IMR-90 (cell line): ENCODE measurements at regions not wholly inside any gene's neighbourhood (a gene's known extent, or its start where the extent isn't known, plus 50 kb on each side); places are given as distances from the start of the nearest gene placed in this dataset.

ENCODE experiments used
- ATAC-seq: fragments of 200-7000 bp; cut with Tn5 transposase; 2 replicates; pipeline ENCODE4 v1.9.1; 2020; ENCODE audit warnings: low read depth, mild to moderate bottlenecking, moderate library complexity
- BruUV-seq: library from RNA; stranded (reverse); fragments of 400-500 nt; replicated peaks from 2 replicates; lab custom pipeline; 2021; lab: Mats Ljungman, UMichigan
- CTCF ChIA-PET: fragments of 300-600 bp; formaldehyde crosslinking; extraction: SDS; loops from one replicate; lab custom pipeline; 2021; ENCODE audit warnings: antibody characterized with exemption; lab: Yijun Ruan, JAX
- POLR2A ChIA-PET: fragments of 300-600 bp; sonication (Branson Sonifier 250); formaldehyde crosslinking; loops from one replicate; lab custom pipeline; 2022; ENCODE audit warnings: antibody characterized with exemption; ENCODE audit not compliant: unreplicated experiment; lab: Charles Lee
- DNase-seq: peaks from one replicate; pipeline ENCODE4 v3.0.0; 2013
- H2AFZ ChIP-seq: replicated peaks from 2 replicates; pipeline ENCODE3; 2013; ENCODE audit warnings: low read length, mild to moderate bottlenecking; ENCODE audit not compliant: poor library complexity
- H2AK5ac ChIP-seq: 2 replicates; pipeline ENCODE4 v1.6.1; 2013; ENCODE audit warnings: low read depth, low read length, inconsistent platforms
- H2AK9ac ChIP-seq: replicated peaks from 2 replicates; pipeline ENCODE3; 2013; ENCODE audit warnings: mild to moderate bottlenecking, low read depth, low read length, moderate library complexity; ENCODE audit not compliant: poor library complexity
- H2BK120ac ChIP-seq: 2 replicates; pipeline ENCODE4 v1.6.1; 2013; ENCODE audit warnings: low read depth, low read length, inconsistent platforms
- H2BK15ac ChIP-seq: 3 replicates; pipeline ENCODE4 v1.6.1; 2013; ENCODE audit warnings: low read depth, low read length, inconsistent platforms
- H2BK20ac ChIP-seq: 2 replicates; pipeline ENCODE4 v1.6.1; 2013; ENCODE audit warnings: low read depth, mild to moderate bottlenecking, inconsistent platforms, low read length, moderate library complexity
- H2BK5ac ChIP-seq: 2 replicates; pipeline ENCODE4 v1.6.1; 2013; ENCODE audit warnings: mild to moderate bottlenecking, low read depth, low read length, inconsistent platforms; ENCODE audit not compliant: poor library complexity, severe bottlenecking
- H3K14ac ChIP-seq: replicated peaks from 2 replicates; pipeline ENCODE4 v1.6.1; 2013; ENCODE audit warnings: low read depth, low read length, inconsistent platforms
- H3K18ac ChIP-seq: 2 replicates; pipeline ENCODE4 v1.6.1; 2013; ENCODE audit warnings: low read depth, low read length, control low read depth
- H3K23ac ChIP-seq: 2 replicates; pipeline ENCODE4 v1.6.1; 2013; ENCODE audit warnings: low read depth, low read length, inconsistent platforms
- H3K27ac ChIP-seq: 2 replicates; pipeline ENCODE4 v1.5.1; 2013; ENCODE audit warnings: mild to moderate bottlenecking, control low read depth, low read length; ENCODE audit not compliant: insufficient read depth
- H3K27me3 ChIP-seq: 2 replicates; pipeline ENCODE4 v1.6.1; 2013; ENCODE audit warnings: low read length; ENCODE audit not compliant: control insufficient read depth, insufficient read depth
- H3K36me3 ChIP-seq: 2 replicates; pipeline ENCODE4 v1.6.1; 2013; ENCODE audit warnings: low read length, mixed read lengths; ENCODE audit not compliant: control insufficient read depth, insufficient read depth
- H3K4ac ChIP-seq: 2 replicates; pipeline ENCODE4 v1.6.1; 2013; ENCODE audit warnings: low read depth, low read length, inconsistent platforms
- H3K4me1 ChIP-seq: 2 replicates; pipeline ENCODE4 v1.6.1; 2013; ENCODE audit warnings: low read length, mixed read lengths; ENCODE audit not compliant: control insufficient read depth, insufficient read depth
- H3K4me2 ChIP-seq: 2 replicates; pipeline ENCODE4 v1.6.1; 2013; ENCODE audit warnings: low read depth, mild to moderate bottlenecking, control low read depth, low read length, moderate library complexity
- H3K4me3 ChIP-seq: 2 replicates; pipeline ENCODE4 v1.5.1; 2013; ENCODE audit warnings: low read depth, mild to moderate bottlenecking, control low read depth, low read length, moderate library complexity; ENCODE audit not compliant: insufficient read depth
- H3K56ac ChIP-seq: 2 replicates; pipeline ENCODE4 v1.6.1; 2013; ENCODE audit warnings: low read length, inconsistent platforms; ENCODE audit not compliant: insufficient read depth; ENCODE audit errors: extremely low read depth
- H3K79me1 ChIP-seq, 2 experiments: 2 replicates each; pipeline ENCODE4 v1.6.1; 2013; ENCODE audit warnings: low read length in 2 of 2, inconsistent platforms in 1 of 2, low read depth in 1 of 2
- H3K9ac ChIP-seq: 2 replicates; pipeline ENCODE4 v1.6.1; 2013; ENCODE audit warnings: low read depth, low read length, control low read depth
- H3K9me1 ChIP-seq: 2 replicates; pipeline ENCODE4 v1.6.1; 2013; ENCODE audit warnings: low read length, inconsistent platforms; ENCODE audit not compliant: insufficient read depth
- H3K9me3 ChIP-seq: 2 replicates; pipeline ENCODE4 v1.6.1; 2013; ENCODE audit warnings: low read length; ENCODE audit not compliant: control insufficient read depth, insufficient read depth
- H4K20me1 ChIP-seq: 2 replicates; pipeline ENCODE4 v1.6.1; 2013; ENCODE audit warnings: low read length, inconsistent platforms; ENCODE audit not compliant: insufficient read depth
- H4K5ac ChIP-seq: 2 replicates; pipeline ENCODE4 v1.6.1; 2013; ENCODE audit warnings: mild to moderate bottlenecking, low read depth, low read length, control low read depth
- H4K8ac ChIP-seq, 2 experiments: 2 replicates each; pipeline ENCODE4 v1.6.1; 2013; ENCODE audit warnings: low read depth in 2 of 2, low read length in 2 of 2, control low read depth in 1 of 2, inconsistent platforms in 1 of 2
- H4K91ac ChIP-seq: 2 replicates; pipeline ENCODE4 v1.6.1; 2013; ENCODE audit warnings: low read depth, low read length, inconsistent platforms; ENCODE audit not compliant: insufficient read depth
- BHLHE40 ChIP-seq: fragments of 150-350 bp; IDR thresholded peaks from 2 replicates; pipeline ENCODE4 v1.6.1; 2016; ENCODE audit warnings: mild to moderate bottlenecking, low read depth, low read length
- CEBPB ChIP-seq: IDR thresholded peaks from 2 replicates; pipeline ENCODE4 v1.6.1; 2012; ENCODE audit warnings: low read depth, low read length, improper control_type of control experiment
- CHD1 ChIP-seq: IDR thresholded peaks from 2 replicates; pipeline ENCODE4 v1.6.1; 2012; ENCODE audit warnings: low read depth, low read length, improper control_type of control experiment
- ELK1 ChIP-seq: fragments of 150-350 bp; IDR thresholded peaks from 2 replicates; pipeline ENCODE4 v1.6.1; 2016; ENCODE audit warnings: low read depth, mild to moderate bottlenecking, low read length, moderate library complexity, borderline replicate concordance
- MAZ ChIP-seq: IDR thresholded peaks from 2 replicates; pipeline ENCODE4 v1.6.1; 2012; ENCODE audit warnings: low read depth, mild to moderate bottlenecking, low read length, improper control_type of control experiment, moderate library complexity, borderline replicate concordance
- RAD21 ChIP-seq: IDR thresholded peaks from 2 replicates; pipeline ENCODE4 v1.6.1; 2012; ENCODE audit warnings: low read length, improper control_type of control experiment
- USF2 ChIP-seq: fragments of 150-350 bp; IDR thresholded peaks from 2 replicates; pipeline ENCODE4 v1.6.1; 2017; ENCODE audit warnings: mild to moderate bottlenecking, antibody characterized with exemption, low read length, low read depth
- WGBS, 2 experiments: methylation state at CpG; one replicate each; pipeline versions ENCODE4 v1.1.5 to v1.1.7; 2013; ENCODE audit warnings: missing lambda C conversion rate in 2 of 2; ENCODE audit not compliant: insufficient read length in 1 of 2; ENCODE audit errors: extremely low coverage in 2 of 2; 5-methylcytosine and 5-hydroxymethylcytosine counted together
- dilution Hi-C: fragments of 300-500 bp; cut with HindIII; formaldehyde crosslinking; loops from one replicate; pipeline ENCODE4 v1.14.3; 2018; ENCODE audit warnings: low sequenced_read_pairs; ENCODE audit not compliant: unreplicated experiment
- in situ Hi-C: fragments of 300-500 bp; cut with MboI; formaldehyde crosslinking; loops from 3 replicates; pipeline ENCODE4 v1.14.3; 2019; ENCODE audit warnings: low sequenced_read_pairs, inconsistent platforms, mixed read lengths
- intact Hi-C: fragments of 100-400 bp; cut with micrococcal nuclease; formaldehyde crosslinking; loops from 2 replicates; pipeline ENCODE4 v1.10.0; 2022

GRCh38 chr11:114794048-114794684, 115.8 kb downstream of the NXPE2 start:
- Histone ChIP-seq H3K27ac (no peak overlapping the region), H3K9ac (no peak overlapping the region), H3K79me1 (no peaks in the 10 kb centered on the region), H4K91ac (no peak overlapping the region), H3K4me3 (no peak overlapping the region), H3K18ac (no peak overlapping the region), H3K9me3 (no peaks in the 10 kb centered on the region), H2BK5ac (no peak overlapping the region), H2AK5ac (no peak overlapping the region), H3K23ac (no peak overlapping the region), H3K9me1 (no peaks in the 10 kb centered on the region), H2BK20ac (no peak overlapping the region), H3K4ac (no peak overlapping the region), H3K36me3 (no peaks in the 10 kb centered on the region), H2BK120ac (no peak overlapping the region), H2BK15ac (no peak overlapping the region), H2AK9ac (no peak overlapping the region), H3K4me2 (no peak overlapping the region), H2AFZ (no peak overlapping the region), H4K20me1 (no peaks in the 10 kb centered on the region), H4K5ac (no peak overlapping the region), H3K4me1 (no peaks in the 10 kb centered on the region), H3K56ac (no peak overlapping the region), H3K14ac (no peak overlapping the region), H3K27me3 (no peaks in the 10 kb centered on the region), H4K8ac (no peak overlapping the region)
- TF ChIP-seq MAZ (no peak), CEBPB (no peak), USF2 (no peak), ELK1 (no peak), CHD1 (no peak), RAD21 (no peak), BHLHE40 (no peak)
- no TSS peak for BruUV-seq
- no peak for ATAC-seq
- intact Hi-C loops (no loop called here), dilution Hi-C loops (no loop called here), in situ Hi-C loops (no loop called here)
- WGBS, 2 experiments: 19% methylated on average over 3 of the region's 3 CpGs; no CpG with 5 or more reads in 1 of the 2 experiments
- POLR2A ChIA-PET: no interaction called here
- no peak for DNase-seq
- CTCF ChIA-PET: no interaction called here
